Testis (tissue), 2 donors: ENCODE measurements at regions not wholly inside any gene's neighbourhood (a gene's known extent, or its start where the extent isn't known, plus 50 kb on each side); places are given as distances from the start of the nearest gene placed in this dataset.
"Not testable (repeated sequence)": the region's sequence is repeated elsewhere in the genome, so short reads cannot be mapped to it uniquely, and the experiment has no call there.

Experiments used
- DNase-seq: peaks from one replicate; pipeline ENCODE4 v3.0.0-alpha.2; 2019
- H3K27ac ChIP-seq, 2 donors: fragments of 200-600 bp; sonication (generic); one replicate each; pipeline ENCODE4 v1.5.1; 2019
- H3K27me3 ChIP-seq: fragments of 200-600 bp; sonication (generic); one replicate; pipeline ENCODE4 v1.5.1; 2019
- H3K36me3 ChIP-seq: fragments of 200-600 bp; sonication (generic); one replicate; pipeline ENCODE4 v1.5.1; 2017; ENCODE audit warnings: low read depth; ENCODE audit errors: missing control alignments
- H3K4me1 ChIP-seq: fragments of 200-600 bp; sonication (generic); one replicate; pipeline ENCODE4 v1.5.1; 2019
- H3K4me3 ChIP-seq, 2 donors: fragments of 200-600 bp; sonication (generic); one replicate each; pipeline ENCODE4 v1.5.1; 2017 to 2019
- H3K9me3 ChIP-seq: fragments of 200-600 bp; sonication (generic); one replicate; pipeline ENCODE4 v1.5.1; 2017
- POLR2A ChIP-seq: fragments of 450-650 bp; IDR thresholded peaks from one replicate; pipeline ENCODE4 v1.6.1; 2017; ENCODE audit warnings: antibody characterized with exemption, mild to moderate bottlenecking, moderate library complexity
- WGBS, 2 donors: methylation state at CpG; one replicate each; pipeline ENCODE4 v1.1.5; 2018; 5-methylcytosine and 5-hydroxymethylcytosine counted together
- intact Hi-C: fragments of 100-400 bp; cut with DNase I; formaldehyde crosslinking; loops from one replicate; pipeline ENCODE4 v1.15.1; 2023; ENCODE audit warnings: low total_unique reads
- TF ChIP-seq, protein P1 (sequence below), 3 experiments: fragments of 450-650 bp in 2 of 3; fragments of 200-600 bp in 1 of 3; sonication (generic) in 1 of 3; IDR thresholded peaks; one replicate each; pipeline ENCODE4 v1.5.1; 2016 to 2019; ENCODE audit warnings: antibody characterized with exemption in 3 of 3, mild to moderate bottlenecking in 2 of 3, moderate library complexity in 1 of 3

DNA sequence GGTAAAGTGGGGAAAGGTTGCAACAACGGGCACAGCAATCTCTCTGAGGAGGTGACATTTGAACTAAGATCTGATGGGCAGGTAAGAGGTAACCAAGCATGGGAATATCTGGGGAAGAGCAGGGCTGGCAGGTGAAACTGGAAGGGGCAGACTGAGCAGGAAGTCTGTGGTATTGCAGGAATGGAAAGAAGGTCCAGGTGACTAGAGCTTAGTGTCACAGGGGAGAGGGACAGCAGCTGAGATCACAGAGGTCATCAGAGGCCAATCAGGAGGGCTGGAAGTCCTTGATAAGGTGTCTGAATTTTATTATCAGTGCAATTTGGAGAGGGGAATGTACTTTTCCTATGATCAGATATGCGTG, 73.3 kb upstream of the DHX40 start:
- no peaks in the 10 kb centered on the region for H3K36me3 ChIP-seq
- no peak overlapping the region for H3K27ac ChIP-seq
- TF ChIP-seq, protein P1, sequence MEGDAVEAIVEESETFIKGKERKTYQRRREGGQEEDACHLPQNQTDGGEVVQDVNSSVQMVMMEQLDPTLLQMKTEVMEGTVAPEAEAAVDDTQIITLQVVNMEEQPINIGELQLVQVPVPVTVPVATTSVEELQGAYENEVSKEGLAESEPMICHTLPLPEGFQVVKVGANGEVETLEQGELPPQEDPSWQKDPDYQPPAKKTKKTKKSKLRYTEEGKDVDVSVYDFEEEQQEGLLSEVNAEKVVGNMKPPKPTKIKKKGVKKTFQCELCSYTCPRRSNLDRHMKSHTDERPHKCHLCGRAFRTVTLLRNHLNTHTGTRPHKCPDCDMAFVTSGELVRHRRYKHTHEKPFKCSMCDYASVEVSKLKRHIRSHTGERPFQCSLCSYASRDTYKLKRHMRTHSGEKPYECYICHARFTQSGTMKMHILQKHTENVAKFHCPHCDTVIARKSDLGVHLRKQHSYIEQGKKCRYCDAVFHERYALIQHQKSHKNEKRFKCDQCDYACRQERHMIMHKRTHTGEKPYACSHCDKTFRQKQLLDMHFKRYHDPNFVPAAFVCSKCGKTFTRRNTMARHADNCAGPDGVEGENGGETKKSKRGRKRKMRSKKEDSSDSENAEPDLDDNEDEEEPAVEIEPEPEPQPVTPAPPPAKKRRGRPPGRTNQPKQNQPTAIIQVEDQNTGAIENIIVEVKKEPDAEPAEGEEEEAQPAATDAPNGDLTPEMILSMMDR (IDR thresholded peaks at IDR 0.05): no peak
- no peak for TF ChIP-seq POLR2A
- no peak for DNase-seq
- H3K9me3 ChIP-seq: no peaks in the 10 kb centered on the region
- 72 to 80% methylated on average over 2 of the region's 2 CpGs for WGBS, 2 donors
- intact Hi-C loops: no loop called here
- H3K27me3 ChIP-seq: no peaks in the 10 kb centered on the region
- H3K4me3 ChIP-seq: no peak overlapping the region
- H3K4me1 ChIP-seq: no peaks in the 10 kb centered on the region

DNA sequence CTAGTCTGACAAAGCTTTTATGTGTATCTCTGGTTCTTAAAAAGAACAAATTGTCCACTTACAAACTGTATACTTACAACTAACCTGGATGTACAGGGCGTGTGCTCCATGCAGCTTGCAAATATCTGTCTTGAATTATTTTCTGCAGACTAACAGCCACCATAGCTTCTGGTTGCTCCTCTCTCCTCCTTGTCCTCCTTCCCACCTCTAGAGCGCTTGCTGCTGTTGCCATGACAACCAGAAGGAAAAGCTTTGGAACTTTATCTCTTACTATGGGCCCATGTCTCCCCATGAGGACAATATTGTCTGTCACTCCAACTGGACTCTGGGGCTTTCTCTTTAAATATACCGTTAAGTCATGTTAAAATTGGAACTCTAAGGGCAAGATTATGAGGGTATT, 71.5 kb upstream of the DHX40 start:
- no peaks in the 10 kb centered on the region for H3K9me3 ChIP-seq
- H3K27me3 ChIP-seq: no peaks in the 10 kb centered on the region
- DNase-seq: no peak
- H3K36me3 ChIP-seq: no peaks in the 10 kb centered on the region
- no peak overlapping the region for H3K27ac ChIP-seq
- H3K4me1 ChIP-seq: no peaks in the 10 kb centered on the region
- 84 to 85% methylated on average over 3 of the region's 3 CpGs for WGBS, 2 donors
- H3K4me3 ChIP-seq: no peak overlapping the region
- intact Hi-C loops: no loop called here
- no peak for TF ChIP-seq POLR2A
- TF ChIP-seq, protein P1 (IDR thresholded peaks at IDR 0.05): no peak

DNA sequence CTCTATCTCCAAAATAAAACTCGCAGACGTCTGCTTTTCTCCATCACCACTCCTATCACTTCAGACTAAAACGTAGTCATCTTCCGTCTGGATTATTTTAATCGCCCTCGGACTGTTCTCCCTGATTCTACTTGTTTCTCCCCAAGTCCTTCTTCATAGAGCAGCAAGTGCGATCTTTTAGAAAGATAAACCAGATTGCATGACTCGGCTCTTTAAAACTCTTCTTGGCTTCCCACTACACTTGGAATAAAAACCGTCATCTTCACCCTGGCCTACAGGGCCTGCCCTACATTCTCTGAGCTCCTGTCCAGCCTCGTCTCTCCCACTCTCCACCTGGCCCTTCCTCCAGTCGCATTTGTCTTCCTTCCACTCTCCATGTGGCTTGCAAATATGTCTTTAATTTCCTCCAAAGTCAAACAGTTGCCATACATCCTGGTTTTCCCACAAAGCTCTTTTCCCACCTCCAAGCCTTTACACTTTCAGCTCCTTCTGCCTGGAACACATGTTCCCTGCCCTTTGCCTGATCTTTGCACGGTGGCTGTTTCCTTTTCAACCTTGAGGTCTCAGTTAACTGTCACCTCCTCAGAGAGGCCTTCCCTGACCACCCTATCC, 70.5 kb upstream of the DHX40 start:
- intact Hi-C loops: no loop called here
- TF ChIP-seq, protein P1 (IDR thresholded peaks at IDR 0.05): no peak
- no peak for TF ChIP-seq POLR2A
- H3K4me3 ChIP-seq: no peak overlapping the region
- H3K4me1 ChIP-seq: no peaks in the 10 kb centered on the region
- H3K36me3 ChIP-seq: no peaks in the 10 kb centered on the region
- no peaks in the 10 kb centered on the region for H3K27me3 ChIP-seq
- DNase-seq: no peak
- H3K9me3 ChIP-seq: no peaks in the 10 kb centered on the region
- no peak overlapping the region for H3K27ac ChIP-seq
- 78 to 85% methylated on average over 12 of the region's 12 CpGs for WGBS, 2 donors

DNA sequence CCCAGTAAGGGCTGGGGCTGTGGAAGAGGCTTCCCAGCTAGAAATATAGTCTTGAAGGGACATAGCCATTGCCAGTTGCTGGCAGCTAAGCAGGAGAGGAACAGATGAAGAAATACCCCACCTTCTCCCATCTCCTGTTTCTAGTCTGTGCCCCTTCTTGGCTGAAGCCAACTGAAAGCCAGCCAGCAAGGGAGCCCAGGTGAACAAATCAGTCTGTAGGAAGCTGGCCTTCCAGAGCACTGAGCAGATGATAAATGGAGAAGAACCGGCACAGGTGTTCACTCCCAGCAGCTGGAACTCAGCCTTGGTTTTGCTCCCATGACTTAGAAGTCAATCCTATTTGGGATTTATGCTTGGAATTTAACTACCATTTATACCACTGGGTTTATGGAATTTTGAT, 69.2 kb upstream of the DHX40 start:
- TF ChIP-seq POLR2A: no peak
- TF ChIP-seq, protein P1 (IDR thresholded peaks at IDR 0.05): no peak
- H3K4me1 ChIP-seq: no peaks in the 10 kb centered on the region
- no peaks in the 10 kb centered on the region for H3K27me3 ChIP-seq

DNA sequence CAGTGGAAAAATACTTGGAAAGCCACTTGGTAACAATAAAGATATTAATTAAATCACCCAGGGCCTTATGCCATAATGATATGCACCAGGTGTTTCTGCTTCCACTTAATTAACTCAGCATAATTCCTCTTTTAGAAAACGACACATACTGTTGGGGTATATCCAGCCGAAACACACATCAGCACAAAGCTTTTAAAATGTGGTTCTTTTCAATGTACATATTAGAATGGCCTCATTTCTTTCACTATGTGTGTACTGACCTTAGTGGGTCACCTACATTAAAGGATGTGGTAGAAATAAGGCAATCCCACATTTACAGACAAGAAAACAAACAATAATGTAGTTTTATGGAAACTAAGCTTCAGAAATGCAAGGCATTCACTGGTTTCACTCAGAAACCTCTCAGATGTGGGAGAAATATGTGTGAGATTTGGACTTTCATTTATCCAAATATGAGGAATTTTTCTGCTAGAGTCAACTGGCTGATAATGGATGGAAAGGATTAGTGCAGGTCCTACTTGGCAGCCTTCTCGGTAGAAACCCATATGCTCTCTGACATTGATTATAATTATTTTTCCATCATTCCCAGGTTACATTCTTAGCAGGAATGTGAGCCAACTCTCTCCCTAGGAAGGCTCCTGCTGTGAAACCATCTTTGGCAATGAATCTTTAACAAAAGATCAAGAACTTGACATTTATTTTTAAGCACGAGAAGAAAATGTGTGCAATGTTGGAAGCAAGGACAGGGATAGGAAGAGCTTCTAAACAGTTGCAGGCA, 66.7 kb upstream of the DHX40 start:
- Histone ChIP-seq H3K4me1 (no peaks in the 10 kb centered on the region), H3K36me3 (no peaks in the 10 kb centered on the region), H3K27ac (no peak overlapping the region), H3K4me3 (no peak overlapping the region), H3K27me3 (no peaks in the 10 kb centered on the region), H3K9me3 (no peaks in the 10 kb centered on the region)
- no peak for DNase-seq
- intact Hi-C loops: no loop called here
- 38 to 48% methylated on average over 4 of the region's 4 CpGs for WGBS, 2 donors
- no peak for TF ChIP-seq POLR2A
- TF ChIP-seq, protein P1 (IDR thresholded peaks at IDR 0.05): no peak

More for the DNA sequence above, 69.2 kb upstream of the DHX40 start:
- H3K4me3 ChIP-seq: no peak overlapping the region
- intact Hi-C loops: no loop called here
- no peak overlapping the region for H3K27ac ChIP-seq
- WGBS, 2 donors: 70 to 82% methylated on average over 1 of the region's 1 CpG
- no peaks in the 10 kb centered on the region for H3K36me3 ChIP-seq
- DNase-seq: no peak
- no peaks in the 10 kb centered on the region for H3K9me3 ChIP-seq

DNA sequence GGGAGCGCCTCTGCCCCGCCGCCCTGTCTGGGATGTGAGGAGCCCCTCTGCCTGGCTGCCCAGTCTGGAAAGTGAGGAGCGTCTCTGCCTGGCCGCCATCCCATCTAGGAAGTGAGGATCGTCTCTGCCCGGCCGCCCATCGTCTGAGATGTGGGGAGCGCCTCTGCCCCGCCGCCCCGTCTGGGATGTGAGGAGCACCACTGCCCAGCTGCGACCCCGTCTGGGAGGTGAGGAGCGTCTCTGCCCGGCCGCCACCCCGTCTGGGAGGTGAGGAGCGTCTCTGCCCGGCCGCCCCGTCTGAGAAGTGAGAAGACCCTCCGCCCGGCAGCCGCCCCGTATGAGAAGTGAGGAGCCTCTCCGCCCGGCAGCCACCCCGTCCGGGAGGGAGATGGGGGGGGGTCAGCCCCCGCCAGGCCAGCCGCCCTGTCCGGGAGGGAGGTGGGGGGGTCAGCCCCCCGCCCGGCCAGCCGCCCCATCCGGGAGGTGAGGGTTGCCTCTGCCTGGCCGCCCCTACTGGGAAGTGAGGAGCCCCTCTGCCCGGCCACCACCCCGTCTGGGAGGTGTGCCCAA, 65.2 kb upstream of the DHX40 start:
- H3K9me3 ChIP-seq, intact Hi-C loops: not testable (repeated sequence)
- WGBS, 2 donors: 81% methylated on average over 23 of the region's 41 CpGs; no CpG with 5 or more reads in 1 of the 2 donors

More for the DNA sequence above, 65.2 kb upstream of the DHX40 start:
- H3K27me3 ChIP-seq, DNase-seq, H3K4me1 ChIP-seq, H3K36me3 ChIP-seq, H3K27ac ChIP-seq: not testable (repeated sequence)
- peak overlapping the region; percentile 6 to 32 for H3K4me3 ChIP-seq
